COLO668 (cell line): ENCODE measurements at regions not wholly inside any gene's neighbourhood (a gene's known extent, or its start where the extent isn't known, plus 50 kb on each side); places are given as distances from the start of the nearest gene placed in this dataset.

ENCODE experiments used
- DNase-seq: peaks from one replicate; lab custom pipeline; 2025; ENCODE audit not compliant: unreplicated experiment; lab: John Stamatoyannopoulos, UW

DNA sequence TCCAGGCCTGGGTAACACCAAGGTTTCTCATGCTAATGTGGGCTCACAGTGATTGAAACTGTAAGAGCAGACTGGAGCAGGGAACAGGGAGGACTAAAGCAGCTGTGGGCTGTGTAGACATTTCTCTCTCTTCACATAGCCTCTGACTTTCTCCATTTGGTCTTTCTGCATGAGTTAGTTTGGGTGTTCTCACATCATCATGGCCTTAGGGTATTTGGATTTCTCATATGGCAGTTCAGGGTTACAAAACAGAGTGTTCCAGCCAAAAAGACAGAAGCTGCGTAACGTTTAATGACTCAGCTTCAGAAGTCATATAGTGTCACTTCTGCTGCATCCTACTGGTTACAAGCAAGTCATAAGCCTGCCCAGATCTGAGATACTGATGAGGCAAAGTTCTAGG, 52.0 kb upstream of the OSBPL8 start:
- no peak for DNase-seq

DNA sequence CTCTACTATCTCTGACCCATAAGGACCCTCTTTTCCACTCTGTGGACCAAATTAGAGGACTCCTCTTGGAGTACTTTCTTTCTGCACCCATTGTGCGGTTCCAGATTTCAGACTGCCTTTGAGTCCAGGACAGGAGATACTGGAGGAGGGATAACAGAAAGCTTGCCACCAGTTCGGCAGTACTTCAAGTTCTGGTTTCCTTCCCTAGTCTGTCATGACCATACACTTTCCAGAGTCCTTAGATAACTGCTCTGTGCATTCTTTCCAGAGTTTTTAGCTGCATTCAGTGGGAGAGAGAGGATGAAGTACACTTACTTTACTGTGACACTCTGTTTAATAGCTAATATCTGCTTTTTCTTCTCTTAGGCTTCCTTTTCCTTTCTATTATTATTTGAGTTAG, 54.8 kb upstream of the OSBPL8 start:
- no peak for DNase-seq

DNA sequence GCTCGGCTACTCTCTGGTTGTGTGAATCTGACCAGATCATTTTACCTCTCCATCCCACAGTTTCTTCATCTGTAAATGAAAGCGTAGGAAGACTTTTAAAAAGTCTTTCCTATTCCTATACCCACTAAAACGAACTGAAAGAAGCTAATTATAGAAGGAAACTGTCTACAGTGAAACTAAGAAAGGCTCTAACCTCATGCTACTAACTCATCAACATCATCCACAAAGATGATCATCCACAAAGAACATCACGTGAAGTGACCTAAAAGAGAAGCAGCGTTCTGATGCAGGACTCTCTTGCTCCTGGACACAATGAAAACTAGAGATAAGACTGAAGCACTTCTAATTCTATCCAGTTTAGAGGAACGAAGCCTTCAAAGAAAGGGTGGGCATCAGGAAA, 58.5 kb upstream of the OSBPL8 start:
- DNase-seq: no peak

DNA sequence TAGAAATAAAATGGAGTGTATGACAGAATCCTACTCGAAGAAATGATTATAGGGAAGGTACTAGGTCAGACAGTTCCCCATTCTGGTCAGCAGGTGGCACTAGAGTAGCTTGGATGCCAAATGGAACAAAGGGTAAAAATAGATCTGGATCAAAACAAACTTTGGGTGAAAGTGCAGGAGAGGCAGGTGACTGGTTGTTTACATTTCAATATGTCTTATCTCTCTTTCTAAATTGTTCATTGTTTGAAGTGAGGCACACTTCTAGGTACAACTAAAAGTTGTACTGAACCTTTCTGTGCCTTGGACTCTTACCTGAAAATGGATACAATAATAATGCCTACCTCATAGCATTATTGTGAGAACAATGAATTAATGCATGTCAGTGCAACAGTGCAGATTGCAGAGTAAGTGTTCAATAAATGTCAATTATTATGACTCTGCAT, 62.0 kb upstream of the OSBPL8 start:
- DNase-seq: peak; percentile 68

DNA sequence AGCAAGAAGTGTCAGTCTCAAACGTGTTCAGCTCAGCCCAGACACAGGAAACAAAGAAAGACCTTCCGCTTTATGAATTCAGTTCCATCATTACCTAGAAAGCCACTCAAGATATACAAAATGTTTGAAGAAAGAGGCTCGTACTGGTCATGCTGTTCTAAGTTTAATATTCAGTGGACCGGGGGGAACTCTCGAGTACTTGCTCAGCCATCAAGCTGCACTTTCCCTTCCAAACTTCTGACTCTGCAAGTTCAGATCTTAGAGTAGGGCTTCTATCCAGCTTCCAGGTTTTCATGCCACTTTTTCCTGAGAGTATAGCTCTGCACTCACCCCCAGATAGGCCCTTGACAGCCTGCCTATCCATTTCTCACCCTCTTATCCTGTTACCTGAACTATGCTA, 62.8 kb upstream of the OSBPL8 start:
- DNase-seq: no peak

DNA sequence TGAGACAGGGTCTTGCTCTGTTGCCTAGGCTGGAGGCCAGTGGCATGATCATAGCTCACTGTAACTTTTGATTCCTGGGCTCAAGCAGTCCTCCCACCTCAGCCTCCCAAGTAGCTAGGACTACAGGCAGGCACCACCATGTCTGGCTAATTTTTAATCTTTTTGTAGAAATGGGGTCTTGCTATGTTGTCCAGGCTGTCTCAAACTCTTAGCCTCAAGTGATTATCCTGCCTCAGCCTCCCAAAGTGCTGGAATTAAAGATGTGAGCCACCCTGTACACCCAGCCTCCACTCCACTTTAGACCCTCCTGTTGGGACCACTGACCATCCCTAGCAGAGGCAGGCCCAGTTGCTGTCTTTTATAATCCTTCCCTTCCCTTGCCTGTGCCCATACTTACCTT, 63.3 kb upstream of the OSBPL8 start:
- no peak for DNase-seq

DNA sequence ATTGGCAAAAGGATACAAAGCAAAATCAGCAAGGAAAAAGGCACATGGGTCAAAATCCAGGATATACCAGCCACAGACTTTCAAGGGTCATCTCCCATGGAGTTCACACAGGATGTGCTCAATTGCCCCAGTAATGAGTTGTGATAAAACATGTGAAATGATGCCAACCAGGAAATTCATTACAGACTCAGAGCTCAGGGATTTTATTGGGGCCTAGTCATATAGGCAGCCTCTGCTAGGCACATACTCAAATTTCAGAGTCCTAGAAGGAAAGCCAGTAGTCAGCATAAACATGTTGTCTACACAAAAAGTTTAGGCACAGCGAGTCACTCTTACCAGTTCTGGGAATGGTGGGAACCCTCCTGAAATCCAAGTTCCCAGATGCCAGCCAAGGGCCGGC, 64.4 kb upstream of the OSBPL8 start:
- DNase-seq: no peak

DNA sequence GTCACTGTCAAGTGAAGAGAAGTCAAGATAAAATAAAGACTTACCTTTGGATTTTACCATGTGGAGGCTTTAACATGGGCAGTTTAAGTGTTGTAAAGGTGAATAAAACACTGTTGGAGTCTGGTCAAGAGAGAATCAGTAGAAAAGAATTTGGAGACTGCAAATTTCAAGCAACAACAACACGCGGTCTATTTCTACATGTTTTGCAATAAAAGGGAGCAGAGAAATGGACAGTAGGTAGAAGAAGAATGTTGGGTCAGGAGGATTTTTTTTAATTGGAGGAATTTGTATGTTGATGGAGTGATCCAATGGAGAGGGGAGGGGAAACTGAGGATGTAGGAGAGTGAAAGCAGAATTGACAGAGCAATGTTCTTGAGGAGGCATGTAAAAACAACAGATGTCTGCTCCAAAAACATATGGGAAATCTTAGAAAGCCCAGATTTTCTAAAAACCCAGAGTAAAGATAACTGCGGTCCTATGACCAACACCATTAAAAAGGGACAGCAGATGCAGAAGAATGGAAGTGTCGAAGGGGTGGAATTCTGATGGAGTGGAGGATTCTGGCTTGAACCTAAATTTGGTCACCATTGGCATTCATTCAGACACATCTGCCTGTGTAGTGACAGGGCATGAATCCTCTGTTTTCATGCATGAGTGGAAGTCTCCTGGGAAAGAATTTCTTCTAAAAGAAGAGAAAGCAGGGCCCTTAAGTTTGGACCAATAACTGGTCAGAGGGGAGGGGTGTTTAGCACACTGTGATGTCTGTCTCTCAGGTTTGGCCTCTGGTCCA, 68.0 kb upstream of the OSBPL8 start:
- DNase-seq: no peak

DNA sequence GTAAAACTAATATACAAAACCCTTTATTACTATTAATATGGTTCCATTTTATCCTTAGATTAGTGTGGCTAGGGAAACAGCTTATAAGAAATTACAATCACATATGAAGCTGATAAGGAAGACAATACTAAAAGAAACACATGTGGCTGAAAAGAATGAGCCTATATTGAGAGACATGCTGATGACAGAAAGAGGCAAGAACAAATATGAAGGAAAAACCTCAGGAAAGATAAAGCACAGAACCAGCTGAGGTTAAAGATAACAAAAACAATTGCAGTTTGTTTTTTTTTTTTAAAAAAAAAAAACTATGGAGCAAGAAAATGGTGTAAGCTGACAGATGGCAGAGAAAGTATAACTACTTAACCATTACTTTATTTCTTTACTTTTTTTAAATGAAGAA, 69.2 kb upstream of the OSBPL8 start:
- DNase-seq: no peak

DNA sequence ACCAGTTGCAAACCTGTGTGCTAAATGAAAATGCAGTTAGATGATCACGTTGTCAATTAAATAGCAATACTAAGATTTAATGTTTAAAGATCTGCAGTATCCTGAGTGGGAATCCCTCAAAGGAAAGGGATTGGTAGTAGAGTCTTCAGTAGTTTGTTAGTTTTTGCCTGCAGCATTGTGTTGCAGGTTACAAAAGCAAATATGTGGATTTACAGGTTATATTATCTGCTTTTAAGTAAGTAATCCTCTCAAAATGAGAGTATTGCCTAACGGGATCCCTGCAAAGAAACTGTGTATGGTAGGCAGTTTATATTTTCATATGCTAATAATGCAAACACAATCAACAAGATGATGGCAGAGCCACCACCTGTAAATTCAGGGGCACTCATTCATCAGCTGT, 72.2 kb upstream of the OSBPL8 start:
- no peak for DNase-seq

DNA sequence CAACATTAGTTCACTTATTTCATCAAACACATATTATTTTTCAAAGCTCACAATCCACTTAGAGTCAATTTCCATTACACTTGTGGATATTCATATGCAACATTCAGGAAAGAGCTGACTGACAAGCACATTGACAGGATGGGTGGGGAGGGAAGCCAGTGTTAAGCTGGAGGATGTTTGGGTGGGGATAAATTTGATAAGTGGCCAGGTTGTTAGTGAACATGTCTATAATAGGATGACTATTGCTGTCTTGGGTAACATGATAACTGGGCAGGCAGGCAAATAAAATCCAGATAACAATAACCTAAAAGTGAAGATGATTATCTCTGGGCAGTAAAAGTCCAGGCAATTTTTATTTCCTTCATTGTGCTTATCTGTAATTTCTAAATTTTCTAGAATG, 73.8 kb upstream of the OSBPL8 start:
- no peak for DNase-seq

DNA sequence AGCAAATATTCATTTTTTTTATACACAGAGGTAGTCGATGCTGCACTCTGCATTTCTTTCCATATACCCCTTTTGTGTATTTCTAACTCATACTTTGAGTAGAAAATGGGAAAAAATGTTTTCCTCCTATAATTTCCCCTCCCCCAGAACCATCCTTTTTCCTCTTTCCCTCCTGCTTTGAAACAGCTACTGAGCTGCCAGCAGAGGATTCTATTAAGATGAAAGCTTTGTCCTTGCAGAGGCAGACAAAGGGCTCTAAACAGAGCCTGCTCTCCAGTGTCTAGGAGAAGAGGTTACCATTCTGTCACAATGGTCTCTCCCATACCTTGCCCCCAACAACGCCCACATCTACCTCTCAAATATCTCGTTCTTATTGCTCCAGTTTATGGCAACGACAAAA, 74.6 kb upstream of the OSBPL8 start:
- no peak for DNase-seq

DNA sequence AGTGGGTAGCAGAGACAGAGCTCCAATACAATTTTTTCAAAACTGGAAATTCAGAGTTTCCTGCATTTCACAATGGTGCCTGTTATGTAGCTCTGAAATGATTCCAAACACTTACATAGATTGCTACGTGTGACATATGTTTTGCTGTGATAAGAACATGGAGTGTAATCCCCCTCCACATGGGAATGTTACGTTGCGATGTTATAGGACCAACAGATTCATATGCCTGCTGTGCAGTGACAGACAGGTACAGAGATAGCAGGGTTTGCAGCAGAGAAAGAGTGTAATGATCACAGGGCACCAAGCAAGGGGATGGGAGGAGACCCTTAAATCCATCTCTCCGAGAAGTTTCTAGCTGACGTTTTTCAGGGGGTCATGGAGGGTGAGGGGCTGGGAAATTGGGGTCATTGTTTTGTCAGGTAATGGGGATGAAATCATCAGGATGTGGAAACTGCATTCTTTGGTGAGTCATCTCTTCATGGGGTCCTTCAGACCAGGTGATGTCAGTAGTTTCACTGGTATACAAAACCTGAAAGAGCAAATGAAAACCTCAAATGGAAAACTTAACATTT, 76.6 kb upstream of the OSBPL8 start:
- DNase-seq: no peak

DNA sequence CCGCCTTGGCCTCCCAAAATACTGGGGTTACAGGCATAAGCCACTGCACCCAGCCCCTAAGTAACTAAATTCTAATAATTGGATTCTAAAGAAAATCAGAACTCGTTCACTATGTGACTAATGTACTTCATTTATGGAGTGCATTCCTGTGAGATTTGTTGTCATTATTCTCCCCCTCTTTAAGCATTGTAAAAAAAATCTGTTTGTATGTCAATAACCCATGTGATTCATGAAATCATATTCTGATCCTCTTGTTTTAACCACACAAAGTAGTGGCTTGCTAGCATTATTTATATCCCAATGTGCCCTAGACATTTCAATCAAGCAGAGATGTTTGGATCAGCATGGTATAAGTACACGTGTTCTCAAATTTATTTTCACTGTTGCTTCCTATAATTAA, 78.2 kb upstream of the OSBPL8 start:
- DNase-seq: no peak

DNA sequence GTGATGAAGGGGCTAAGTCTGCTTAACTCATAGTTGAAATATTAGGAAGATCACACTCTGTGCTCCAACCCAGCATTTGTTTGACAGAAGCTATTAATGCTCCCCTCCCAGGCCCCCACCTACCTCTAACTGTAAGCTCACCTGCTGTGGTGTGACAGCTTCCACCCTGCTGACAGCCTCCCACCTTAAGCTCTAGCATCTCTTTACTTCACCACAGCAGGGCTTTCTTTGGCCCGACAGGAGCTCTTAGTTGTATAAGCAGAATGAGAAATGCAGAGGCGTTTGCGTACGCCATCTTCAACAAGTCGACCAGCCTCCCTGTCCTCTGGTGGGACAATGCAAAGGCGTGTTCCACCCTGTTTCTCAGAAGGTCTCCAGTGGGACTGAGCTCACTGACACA, 80.1 kb upstream of the OSBPL8 start:
- DNase-seq: no peak

DNA sequence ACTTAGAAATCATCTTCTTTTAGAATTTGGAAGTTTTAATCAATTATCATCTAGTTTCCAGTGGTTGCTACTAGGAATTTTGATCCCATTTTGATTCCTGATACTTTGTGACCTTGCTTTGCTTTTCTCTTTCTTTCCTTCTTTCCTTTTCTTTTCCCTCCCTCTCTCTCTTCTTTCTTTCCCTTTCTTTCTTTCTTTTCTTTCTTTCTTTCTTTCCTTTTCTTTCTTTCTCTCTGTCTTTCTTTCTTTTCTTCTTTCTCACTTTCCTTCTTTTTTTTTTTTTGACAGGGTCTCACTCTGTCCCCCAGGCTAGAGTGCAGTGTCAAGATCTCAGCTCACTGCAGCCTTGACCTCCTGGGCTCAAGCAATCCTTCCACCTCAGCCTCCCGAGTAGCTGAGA, 81.5 kb upstream of the OSBPL8 start:
- no peak for DNase-seq

DNA sequence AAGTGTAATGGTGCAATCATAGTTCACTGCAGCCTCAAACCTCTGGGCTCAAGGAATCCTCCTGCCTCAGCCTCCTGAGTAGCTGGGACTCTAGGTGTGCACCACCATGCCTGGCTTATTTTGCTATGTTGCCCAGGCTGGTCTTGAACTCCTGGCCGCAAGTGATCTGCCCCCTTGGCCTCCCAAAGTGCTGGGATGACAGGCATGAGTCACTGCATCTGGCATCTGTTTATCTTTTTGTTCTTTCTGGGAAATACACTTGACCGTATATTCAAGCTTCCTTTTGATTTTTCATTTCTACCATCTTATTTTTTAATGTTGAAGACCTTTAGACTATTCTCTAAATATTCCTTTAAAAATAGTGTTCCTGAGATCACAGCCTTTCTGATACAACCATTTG, 82.4 kb upstream of the OSBPL8 start:
- DNase-seq: no peak

DNA sequence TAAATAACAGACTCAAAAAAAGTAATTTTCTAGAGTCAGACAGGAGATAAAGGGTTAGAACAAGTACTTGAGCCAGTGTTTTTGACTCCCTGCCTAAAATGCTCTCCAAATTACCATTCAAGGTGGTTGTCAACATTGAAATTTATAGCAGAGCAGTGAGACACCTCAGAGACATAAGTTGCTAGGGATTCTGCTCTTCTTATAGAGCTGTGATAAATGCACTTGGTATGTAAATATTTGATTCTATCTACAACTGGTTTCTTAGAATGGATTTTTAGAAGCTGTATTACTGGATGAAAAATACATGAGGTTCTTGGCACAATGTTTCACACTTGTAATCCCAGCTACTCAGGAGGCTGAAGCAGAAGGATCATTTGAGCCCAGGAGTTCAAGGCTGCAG, 83.9 kb upstream of the OSBPL8 start:
- no peak for DNase-seq

DNA sequence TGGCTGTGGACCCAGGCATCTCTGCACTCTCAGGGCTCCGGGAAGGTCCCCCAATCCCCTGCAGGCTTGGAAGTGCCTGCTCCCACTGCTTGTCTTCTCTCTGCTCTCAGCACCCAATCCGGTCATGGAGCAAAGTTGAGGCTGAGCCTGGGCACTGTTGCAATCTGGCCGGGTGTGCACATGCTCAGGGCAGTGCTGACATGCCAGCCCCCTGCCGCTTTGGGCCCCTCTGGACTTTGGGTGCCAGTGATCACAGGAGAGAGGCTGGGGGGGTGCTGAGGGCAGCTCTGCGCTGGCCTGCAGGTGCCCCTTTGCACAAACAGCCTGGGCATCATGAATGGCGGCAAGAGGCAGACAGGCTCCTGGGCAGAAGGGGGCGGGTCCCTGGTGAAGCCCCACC, 85.4 kb upstream of the OSBPL8 start:
- no peak for DNase-seq

DNA sequence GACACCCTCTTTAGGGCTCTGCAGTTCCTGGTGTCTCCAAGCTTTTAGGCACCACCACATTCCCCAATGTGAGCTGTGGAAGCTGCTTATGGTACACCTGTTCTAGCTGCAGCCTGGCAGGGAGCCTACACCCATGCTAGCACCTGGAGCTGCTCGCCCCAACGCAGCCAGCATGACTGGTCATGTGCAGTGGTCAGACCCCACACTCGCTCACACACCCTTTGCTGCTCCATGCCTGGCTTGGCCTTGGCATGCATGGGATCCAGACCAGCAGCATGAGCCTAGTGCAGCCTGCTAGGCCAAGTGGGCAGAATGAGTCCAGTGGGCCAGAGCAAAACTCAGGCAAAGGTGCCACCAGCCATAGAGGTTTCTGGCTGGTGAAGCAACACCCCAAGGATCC, 86.4 kb upstream of the OSBPL8 start:
- DNase-seq: no peak

DNA sequence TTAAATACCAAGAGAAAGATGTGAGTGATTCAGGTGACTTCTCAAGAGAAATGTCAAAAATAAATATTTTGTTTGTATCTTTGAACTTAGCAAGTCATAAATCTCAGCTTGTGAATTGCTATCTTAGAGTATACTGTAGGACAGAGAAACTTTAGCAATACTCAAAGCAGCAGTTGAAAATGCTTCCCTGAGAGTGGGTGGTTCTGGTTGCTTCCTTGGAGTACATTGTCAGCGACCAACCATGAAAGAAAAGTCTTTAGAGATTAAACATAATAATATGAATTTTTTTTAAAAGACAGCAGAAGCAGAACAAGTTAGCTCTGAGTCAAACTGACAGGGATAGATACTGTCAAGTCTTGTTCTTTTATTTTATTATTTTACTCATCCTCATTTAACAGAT, 86.8 kb upstream of the OSBPL8 start:
- no peak for DNase-seq

DNA sequence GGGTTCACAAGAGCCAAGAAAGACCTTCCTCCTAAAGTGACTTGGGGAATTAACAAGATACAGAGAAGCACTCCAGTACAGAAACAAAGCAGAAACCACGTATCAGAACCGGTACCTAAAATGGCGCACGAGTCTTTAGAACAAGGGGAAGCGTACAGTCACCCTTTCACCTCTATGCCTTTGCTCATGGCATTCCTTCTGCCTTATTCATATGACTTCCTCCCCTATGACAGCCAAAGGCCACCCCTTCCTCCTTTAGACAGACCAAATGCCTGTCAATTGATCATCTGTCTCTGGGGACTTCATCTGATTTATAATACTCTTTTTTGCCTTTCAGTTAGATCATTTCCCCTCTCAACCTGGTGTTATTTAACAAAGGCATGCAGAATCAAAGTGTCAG, 89.5 kb upstream of the OSBPL8 start:
- no peak for DNase-seq

DNA sequence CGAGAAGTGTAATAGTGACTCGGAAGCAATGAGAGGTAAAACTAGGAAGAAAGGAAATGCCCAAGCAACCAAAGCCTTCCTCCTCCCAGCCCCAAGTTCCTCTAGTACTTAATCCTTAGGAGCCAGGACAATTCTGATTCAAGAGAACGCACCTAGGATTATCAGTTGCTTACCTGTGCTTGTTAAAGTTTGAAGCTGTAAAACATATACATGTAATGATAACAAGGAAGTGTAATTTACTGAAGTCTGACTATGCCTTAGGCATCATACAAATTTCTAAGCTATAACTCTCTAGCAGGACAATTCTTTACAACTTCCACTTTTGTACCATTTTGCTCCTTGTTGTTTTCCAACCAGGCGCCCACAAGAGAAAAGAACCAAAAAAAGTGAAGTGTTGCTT, 92.8 kb upstream of the OSBPL8 start:
- no peak for DNase-seq
